NCI-H69 (cell line): ENCODE measurements at regions not wholly inside any gene's neighbourhood (a gene's known extent, or its start where the extent isn't known, plus 50 kb on each side); places are given as distances from the start of the nearest gene placed in this dataset.

Source experiments
- DNase-seq: peaks from one replicate; lab custom pipeline; 2025; lab: John Stamatoyannopoulos, UW

DNA sequence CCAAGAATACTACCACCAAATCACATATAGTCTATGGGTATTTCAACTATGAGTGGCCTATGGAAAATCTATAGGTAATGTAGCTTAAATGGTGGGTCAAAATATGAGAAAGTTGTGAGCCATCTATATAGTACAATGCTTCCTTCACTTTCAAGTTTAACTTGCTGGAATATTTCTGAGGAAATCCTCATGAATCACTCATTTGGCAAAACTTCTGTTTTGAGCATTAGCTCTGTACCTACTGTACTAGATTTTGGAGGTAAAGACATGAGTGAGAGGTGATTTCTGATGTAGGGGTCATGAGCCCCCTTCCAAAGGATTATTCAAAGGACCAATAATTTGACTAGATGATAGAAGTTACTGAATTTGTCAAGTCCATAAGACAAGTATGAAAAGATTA lies 80.6 kb upstream of the DAB2 start:
- DNase-seq: no peak

DNA sequence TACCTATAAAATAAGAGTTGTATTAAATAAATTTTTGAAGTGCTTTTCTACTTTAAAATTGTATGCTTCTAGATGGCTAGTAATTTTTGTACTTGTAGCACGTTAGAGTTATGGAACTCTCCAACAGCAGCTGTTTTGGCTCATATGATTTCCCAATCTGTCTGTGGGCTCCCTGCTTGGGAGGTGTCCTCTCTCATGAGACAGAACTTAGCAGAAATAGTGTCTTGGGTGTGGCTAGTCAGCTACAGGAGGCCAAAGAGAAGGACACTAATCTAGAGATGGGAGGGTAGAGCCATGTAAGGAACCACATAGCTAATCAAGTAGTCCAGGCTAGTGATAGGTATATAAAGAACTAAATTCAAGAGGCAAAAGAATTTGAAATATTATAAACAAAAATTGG lies 78.4 kb upstream of the DAB2 start:
- DNase-seq: no peak

DNA sequence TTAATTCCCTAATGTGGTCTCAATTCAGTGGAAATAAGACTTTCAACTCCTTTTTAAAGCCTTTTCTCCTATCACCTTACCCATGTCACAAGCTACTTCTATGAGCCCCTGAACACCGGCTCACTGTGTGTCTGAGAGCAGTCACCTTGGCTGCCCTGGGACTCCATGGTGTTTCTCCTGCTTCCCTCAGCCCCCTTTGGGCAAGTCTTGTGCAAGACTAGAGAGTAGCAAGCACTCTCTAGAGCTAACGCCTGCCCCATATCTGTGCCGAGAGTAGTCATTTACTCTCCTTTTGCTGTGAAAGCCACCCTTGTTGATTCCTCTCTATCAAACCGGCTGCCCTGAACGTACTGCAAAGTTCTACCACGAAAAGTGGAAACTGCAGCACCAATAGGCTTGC lies 77.9 kb upstream of the DAB2 start:
- DNase-seq: no peak

DNA sequence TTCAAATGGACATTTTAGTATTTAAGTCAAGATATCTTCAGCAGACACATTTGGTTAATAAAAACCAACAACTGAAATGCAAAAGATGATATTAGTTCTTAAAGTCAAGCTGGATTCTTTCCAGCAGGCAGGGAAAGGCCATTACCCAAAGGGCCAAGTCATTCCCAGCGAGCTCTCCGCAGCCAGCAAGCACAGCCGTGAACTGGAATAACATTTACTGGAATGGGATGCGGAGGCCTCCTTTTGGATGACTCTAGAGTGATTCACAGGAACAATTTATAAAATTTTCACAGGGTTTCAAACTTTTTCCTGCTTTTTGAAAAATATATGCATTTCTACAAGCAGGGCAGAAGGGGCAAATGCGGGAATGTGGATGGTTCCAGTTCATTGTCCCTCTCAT lies 76.6 kb upstream of the DAB2 start:
- no peak for DNase-seq

DNA sequence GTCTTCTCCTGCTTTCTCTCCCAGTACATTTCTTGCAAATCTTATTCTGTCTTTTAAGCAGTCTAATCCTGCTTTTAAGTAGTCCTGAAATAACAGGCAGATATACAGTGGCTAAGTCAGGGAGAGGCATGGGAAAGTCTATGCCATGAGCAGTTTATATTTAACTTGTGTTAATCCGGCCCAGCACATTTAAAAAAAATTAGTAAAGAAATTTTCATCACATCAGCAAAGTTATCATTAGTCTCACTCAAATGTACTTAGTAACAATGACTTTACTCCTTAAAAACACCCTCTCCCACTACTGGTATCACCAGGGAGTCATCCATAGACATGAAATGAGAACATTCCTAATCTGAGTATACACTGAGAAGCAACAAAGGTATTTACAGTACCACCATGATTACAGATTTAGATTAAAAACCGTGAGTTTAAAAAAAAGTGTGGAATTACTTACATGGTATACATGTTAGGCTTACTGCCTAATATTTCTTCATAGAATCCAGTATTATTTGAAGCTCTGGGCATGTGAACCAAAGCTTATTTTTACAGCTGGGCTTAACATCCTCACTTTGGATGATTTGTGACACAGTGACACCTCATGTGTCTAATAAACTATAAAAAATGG lies 75.9 kb upstream of the DAB2 start:
- no peak for DNase-seq

DNA sequence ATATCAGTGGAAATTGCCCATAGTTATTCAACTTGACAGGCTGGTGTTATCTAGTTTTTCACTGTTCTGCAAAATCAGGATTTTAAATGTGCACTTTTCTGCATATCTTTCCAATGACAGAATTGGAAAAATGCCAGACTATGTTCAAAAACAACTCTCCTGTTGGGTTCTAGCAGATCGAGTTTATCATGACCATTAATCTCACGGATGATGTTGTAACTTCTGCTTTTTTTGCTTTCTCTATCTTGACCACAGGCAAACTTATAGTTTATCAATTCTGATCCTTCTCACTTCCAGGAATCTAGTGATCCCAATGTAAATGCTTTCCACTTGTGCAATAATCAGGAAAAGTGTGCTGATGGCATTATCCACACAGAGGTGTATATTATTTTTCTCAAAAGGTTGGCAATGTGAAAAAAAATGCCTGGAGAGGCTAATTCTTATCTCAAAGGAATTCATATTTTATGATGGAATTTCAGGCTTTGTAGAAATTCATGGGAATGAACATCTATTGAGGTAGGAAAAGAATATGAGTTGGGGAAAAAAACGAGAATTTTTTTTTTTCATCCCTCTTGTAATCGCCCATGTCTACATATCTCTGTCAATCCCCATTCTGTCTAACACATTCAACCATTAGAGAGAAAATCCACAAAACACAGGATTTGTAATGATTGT lies 73.6 kb upstream of the DAB2 start:
- no peak for DNase-seq

DNA sequence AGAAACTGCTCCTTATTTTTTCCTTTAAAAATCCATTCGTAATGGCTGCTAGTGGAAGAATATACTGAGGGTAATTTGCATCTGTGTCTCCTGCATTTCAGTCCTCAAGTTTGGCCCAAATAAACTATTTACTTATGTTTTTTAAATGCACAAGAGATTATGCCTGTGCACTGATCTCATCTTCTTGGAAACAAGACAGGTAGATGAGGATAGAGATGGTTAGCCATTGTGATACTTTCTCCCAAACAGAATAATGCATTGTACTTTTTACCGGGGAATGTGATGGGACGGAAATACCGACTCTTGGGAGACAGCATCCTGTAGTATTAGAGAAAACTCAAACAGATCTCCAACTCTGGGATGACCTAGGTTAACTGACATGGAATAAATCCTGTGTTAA lies 72.5 kb upstream of the DAB2 start:
- DNase-seq: no peak

DNA sequence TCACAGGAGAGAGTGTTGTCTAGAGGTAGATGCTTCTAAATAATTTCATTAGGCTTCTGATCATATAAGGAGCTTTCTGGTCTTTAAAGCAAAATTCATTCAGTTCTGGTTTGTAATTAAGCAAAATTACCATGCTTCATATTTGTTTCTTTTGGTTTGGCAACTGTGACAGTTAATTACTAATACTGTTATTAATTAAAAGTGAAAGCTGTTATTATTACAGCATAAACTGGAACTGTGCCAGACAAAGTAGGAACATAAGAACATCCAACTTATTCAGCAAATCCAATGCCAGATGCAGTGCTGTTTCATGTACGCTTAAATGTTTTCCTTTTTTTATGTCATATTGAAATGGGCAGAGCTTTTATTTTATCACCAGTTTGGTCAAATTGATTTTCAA lies 70.4 kb upstream of the DAB2 start:
- no peak for DNase-seq

DNA sequence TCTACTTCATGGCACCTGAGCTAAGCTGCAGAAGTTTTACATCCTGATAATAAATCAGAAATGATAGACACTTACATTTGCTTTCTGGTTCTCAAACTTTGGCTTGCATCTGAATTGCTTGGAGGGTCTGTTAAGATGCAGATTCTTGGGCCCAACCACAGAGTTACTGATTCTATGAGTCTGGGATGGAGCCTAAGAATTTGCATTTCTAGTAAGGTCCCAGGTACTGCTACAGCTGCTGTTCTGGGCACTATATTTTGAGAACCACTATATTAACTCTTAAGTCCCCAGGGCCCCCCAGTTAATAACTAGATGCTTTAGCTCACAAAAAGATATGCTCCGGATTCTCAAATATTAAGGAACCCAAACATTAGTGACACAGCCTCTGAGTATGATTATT lies 69.8 kb upstream of the DAB2 start:
- no peak for DNase-seq

DNA sequence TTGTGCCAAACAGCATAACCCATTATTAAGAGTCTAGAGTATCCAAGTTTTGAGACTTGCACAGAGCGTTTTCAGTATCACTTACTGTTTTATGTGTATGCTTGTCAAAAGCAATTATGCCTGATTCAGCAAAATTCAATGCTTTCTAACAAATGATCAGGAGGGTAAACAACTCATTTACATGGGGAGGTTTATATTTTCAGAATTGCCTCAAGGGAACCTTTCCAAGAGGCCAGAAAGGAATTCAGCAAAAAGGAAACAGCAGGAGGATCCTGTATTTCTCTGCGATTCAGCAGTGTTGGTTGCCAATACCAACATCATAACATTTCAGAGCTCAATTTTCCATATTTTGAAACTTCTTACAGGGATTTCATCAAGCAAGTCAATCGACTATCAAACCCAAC lies 69.3 kb upstream of the DAB2 start:
- no peak for DNase-seq

DNA sequence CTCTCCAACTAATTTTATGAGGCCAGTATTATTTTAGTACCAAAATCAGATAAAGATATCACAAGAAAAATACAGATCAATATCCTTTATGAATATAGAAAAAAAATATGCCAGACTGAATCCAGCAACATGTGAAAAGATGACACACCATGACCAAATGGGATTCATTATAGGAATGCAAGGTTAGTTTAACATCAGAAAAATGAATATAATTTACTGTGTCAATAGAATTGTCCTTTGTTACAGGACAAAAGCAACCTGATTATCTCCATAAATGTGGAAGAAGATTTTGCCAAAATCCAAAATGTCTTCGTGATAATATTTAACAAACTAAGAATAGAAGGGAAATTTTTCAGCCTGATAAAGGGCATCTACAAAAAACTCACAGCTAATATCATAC lies 66.4 kb upstream of the DAB2 start:
- DNase-seq: no peak

DNA sequence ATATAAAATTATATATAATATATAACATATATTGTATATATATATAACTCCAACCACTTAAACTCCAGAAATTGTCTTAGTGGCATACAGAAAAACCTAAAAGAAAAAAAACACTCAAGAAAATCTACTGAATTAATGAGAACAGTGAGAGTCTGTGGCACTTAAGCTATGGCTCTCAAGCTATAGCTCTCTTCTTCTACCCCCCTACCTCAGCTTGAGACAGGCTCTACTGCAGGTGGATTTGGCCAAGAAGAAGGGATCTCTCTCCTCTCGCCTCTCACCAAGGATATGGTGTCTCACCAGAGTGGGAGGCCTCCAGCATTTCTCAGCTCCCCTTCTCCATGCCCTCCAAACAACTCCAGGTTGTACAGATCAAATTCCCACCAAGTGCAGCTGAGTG lies 64.5 kb upstream of the DAB2 start:
- no peak for DNase-seq

DNA sequence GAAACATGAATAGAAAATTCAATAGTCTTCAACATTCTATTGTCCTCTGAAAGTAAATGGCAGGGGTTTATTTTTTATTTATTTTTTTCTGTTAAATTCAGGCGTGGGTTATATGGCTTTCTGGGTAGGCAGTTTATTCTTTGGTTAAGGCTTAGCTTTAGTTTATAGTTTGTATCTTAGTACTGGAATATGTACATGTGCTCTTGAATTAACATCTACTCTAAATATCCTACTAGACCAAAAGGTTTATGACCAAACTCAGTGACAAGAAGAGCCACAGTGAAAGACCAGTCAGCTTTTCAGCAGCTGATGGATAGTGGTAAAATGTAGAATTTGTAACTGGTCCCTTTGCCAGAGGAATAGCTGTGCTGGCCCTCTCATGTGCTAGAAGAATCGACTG lies 62.0 kb upstream of the DAB2 start:
- no peak for DNase-seq

DNA sequence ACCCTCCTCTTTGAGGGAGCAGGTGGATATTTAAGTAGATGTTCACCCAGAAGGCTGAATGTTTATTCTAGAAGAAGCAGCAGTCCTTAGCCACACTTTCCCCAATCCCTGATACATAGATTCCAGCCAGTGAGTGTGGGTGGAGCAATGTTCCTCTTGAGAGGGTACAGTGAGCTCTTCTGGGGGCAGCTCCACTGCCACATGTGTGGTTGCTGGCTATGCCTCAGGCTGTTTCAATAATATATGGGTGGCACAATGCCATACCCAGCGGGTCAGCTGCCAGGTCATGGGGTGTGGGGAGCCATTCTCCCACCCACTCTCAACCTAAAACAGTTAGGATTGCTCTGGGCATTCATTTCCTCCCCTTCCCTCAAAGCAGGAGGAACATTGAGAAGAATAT lies 61.6 kb upstream of the DAB2 start:
- DNase-seq: no peak

DNA sequence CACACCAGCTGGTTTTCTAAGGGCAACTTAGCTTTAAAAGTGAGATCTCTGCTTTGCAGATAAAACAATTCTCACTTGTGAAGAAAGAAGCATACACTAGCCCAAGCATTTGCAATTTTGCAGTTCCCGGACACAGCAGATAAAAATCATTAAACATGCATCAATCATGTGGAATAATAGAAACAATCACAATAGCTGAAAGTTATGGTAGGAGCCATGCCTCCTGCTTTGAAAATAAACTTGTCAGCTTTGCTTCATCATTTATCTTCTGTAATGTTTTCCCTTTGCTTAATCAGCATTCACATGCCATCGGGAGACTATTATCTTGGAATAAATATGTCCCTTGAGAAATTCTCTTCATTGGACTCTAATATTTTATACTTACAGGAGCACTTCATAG lies 60.3 kb upstream of the DAB2 start:
- no peak for DNase-seq

DNA sequence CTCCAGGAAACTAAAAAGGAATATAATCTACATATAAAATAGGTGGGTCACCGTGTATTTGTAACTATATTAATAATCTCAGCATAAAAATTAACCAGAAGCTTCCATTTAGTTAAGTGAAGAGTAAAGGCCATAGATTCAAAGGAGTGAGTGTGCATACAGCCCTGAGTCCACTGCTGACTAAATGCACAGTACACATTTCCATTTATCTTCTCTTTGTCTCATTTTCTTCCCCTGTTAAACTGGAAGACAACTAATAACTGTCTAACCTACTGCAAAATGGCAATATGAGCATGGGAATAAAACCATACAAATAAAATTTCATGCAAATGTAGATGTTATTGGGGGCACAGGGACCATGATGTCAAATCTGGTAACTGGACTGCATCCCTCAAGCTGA lies 59.9 kb upstream of the DAB2 start:
- DNase-seq: no peak

DNA sequence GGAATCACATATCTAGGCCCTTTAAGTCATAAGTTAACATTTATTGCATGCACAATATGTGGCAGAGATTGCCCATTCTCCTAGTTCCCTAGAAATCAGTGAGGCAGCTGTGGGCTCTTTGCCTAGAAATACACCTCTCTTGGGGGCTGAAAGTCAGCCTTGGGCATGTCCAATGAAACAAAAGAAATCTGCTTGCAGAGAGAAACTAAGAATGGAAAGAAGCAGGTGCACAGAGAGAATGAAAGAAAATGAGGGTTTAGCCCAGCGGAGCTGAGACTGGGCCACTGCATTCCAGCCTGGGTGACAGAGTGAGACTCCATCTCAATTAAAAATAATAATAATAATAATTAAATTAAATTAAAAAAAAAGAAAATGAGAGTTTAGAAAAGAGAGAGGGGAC lies 57.3 kb upstream of the DAB2 start:
- DNase-seq: no peak

DNA sequence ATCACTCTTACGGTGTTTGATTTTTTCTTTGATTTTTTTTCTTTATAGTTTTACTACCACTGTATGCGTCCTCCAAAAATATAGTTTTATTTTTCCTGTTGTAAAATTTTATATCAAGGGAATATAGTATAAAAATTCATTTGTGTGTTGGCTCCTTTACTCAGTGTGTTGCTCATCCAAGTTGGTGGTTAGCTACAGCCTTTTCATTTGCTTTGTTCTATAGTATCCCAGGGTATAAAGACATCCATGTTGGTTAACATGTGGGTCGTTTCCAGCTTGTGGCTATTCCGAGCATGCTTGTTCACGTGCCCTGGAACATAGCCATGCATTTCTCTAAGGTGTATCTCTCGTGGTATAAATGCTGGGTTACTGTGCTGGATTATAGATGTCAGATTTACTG lies 54.8 kb upstream of the DAB2 start:
- no peak for DNase-seq

DNA sequence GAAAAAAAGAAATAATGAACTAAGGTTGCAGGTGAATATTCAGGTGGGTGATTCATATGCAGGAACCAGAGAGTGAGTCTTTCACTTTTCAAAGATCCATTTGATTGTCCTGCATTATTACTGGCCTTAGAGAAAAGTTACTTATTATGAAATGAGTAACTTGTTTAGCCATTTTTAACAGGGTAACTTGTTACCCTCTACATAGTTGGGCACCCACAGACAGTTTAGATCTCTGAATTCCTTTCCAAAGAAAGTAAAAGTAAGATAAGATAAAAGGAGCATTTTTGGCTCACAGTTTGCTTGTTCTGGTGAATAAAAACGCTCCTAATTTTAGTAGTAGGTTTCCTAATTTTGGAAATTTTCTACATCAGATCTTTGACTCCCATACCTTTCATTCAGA lies 54.1 kb upstream of the DAB2 start:
- DNase-seq: no peak

DNA sequence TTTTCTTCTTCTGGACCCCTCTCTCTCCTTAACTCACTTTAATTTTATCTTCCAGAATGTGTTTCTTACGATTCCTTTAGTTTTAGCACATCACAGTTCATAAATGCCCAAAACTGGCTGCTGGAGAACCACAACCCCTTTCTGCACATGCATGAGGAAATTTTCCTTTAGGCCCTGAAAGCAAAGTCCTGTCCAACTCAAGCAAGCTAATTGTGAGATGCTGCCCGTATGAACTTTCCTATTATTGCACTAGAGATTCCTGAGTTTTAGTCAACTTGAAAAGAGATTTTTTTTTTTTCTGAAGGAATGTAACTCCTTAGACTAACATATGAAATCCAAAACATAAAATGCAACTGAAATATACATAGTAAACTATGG lies 52.1 kb upstream of the DAB2 start:
- DNase-seq: no peak

DNA sequence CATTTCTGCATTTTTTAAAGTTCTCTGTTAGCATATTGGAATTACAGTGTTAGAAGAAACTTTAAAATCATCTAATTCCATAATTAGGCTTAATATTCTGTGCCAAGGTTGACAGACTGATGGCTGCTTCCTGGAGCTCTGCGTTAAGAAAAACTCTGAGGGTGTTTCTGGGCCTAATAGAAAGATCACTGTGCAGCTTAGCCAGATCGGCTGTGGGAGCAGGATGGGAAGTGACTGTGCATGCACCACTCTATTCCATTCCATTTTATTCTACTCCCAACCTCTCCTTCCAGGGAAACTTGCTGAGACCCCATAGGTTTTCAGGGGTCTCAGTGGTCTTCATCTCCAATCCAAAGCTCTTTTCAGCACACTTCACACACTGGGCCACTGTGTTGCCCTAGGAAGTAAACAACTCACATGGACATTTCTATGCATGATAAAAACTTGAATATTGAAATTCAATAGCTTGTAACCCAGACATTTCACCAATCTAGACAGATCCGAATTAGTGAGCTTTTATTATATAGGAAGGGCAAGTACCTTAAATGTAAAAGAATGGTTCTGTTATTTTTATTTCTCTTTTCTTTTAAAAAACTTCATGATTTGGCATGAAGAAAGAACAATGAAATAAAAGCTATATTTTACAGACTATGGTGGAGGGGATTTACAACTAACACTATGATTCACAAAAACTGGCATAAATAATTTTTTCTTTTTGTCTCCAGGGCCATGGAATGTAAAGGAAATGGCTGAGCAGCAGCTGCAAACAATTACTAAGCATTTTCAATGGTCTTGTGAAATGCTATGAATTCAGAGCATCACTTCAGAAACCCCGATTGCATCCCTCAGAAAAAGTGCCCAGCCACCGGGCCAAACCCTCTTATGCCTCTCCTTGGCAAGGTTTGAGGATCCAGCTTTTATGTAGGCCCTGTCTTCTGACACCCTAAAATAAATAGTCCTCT lies 51.4 kb upstream of the DAB2 start:
- DNase-seq: no peak

DNA sequence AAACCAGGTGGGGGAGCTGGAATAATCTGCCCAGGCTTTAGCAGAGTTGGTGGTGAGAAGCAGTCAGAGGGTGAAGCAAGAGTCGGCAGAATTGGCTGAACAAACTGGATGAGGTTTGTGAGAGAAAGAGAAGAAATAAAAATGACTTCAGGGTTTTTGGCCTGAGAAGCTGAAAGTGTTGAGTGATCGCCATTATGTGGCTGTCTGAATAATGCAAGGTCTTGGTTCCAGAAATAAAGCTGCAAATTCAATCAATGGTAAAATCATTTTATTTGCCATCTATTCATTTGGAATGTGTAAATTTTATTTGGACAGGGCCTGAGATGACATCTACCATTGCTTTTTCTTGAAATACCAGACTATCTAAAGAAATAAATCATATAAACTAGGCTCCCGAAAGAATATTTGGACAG lies 50.4 kb upstream of the DAB2 start:
- DNase-seq: no peak
